SK-N-SH treated with all-trans-retinoic acid at 6 μM for 48 hours (cell line): ENCODE measurements at regions not wholly inside any gene's neighbourhood (a gene's known extent, or its start where the extent isn't known, plus 50 kb on each side); places are given as distances from the start of the nearest gene placed in this dataset.

Experiments
- ATAC-seq: fragments of 200-7000 bp; cut with Tn5 transposase; 3 replicates; pipeline ENCODE4 v1.9.1; 2020; ENCODE audit warnings: mild to moderate bottlenecking, moderate library complexity
- ARNTL ChIP-seq: fragments of 450-650 bp; formaldehyde crosslinking; IDR thresholded peaks from 2 replicates; pipeline ENCODE4 v1.5.0; 2020; ENCODE audit warnings: low read depth, mild to moderate bottlenecking, moderate library complexity, borderline replicate concordance
- BACH2 ChIP-seq: fragments of 250-450 bp; sonication (Bioruptor Pico); IDR thresholded peaks from 2 replicates; pipeline ENCODE4 v1.9.0; 2021; ENCODE audit warnings: mild to moderate bottlenecking, borderline replicate concordance
- CSDC2 ChIP-seq: fragments of 250-450 bp; sonication (Bioruptor Pico); IDR thresholded peaks from 2 replicates; pipeline ENCODE4 v1.5.0; 2020; ENCODE audit warnings: mild to moderate bottlenecking, moderate library complexity
- CSRNP3 ChIP-seq: fragments of 250-450 bp; sonication (Bioruptor Pico); IDR thresholded peaks from 2 replicates; pipeline ENCODE4 v1.5.1; 2021; ENCODE audit warnings: mild to moderate bottlenecking, moderate library complexity
- GLIS3 ChIP-seq: fragments of 250-450 bp; sonication (Bioruptor Pico); IDR thresholded peaks from 2 replicates; pipeline ENCODE4 v1.5.0; 2020; ENCODE audit warnings: mild to moderate bottlenecking, moderate library complexity
- ISL1 ChIP-seq: fragments of 250-450 bp; sonication (Bioruptor Pico); IDR thresholded peaks from 2 replicates; pipeline ENCODE4 v2.1.2; 2022; ENCODE audit warnings: mild to moderate bottlenecking, moderate library complexity
- OSR1 ChIP-seq: fragments of 250-450 bp; sonication (Bioruptor Pico); IDR thresholded peaks from 2 replicates; pipeline ENCODE4 v1.8.0; 2022; ENCODE audit warnings: moderate library complexity, mild to moderate bottlenecking, inconsistent platforms
- PATZ1 ChIP-seq: fragments of 250-450 bp; sonication (Bioruptor Pico); IDR thresholded peaks from 2 replicates; pipeline ENCODE4 v1.8.0; 2020; ENCODE audit warnings: mild to moderate bottlenecking, moderate library complexity, borderline replicate concordance
- POU6F1 ChIP-seq: fragments of 250-450 bp; sonication (Bioruptor Pico); IDR thresholded peaks from 2 replicates; pipeline ENCODE4 v1.8.0; 2021; ENCODE audit warnings: low read depth, mild to moderate bottlenecking, moderate library complexity, borderline replicate concordance
- RARB ChIP-seq: fragments of 250-450 bp; sonication (Bioruptor Pico); IDR thresholded peaks from 2 replicates; pipeline ENCODE4 v1.8.0; 2021; ENCODE audit warnings: mild to moderate bottlenecking, moderate library complexity
- TCF4 ChIP-seq: fragments of 250-450 bp; sonication (Bioruptor Pico); IDR thresholded peaks from 2 replicates; pipeline ENCODE4 v1.8.0; 2021; ENCODE audit warnings: mild to moderate bottlenecking, moderate library complexity, borderline replicate concordance
- TOX ChIP-seq: fragments of 250-450 bp; sonication (Bioruptor Pico); IDR thresholded peaks from 2 replicates; pipeline ENCODE4 v1.8.0; 2021; ENCODE audit warnings: mild to moderate bottlenecking, moderate library complexity, borderline replicate concordance
- TSHZ2 ChIP-seq: fragments of 250-450 bp; sonication (Bioruptor Pico); IDR thresholded peaks from 2 replicates; pipeline ENCODE4 v1.5.0; 2020; ENCODE audit warnings: mild to moderate bottlenecking, moderate library complexity
- ZC3H10 ChIP-seq: fragments of 250-450 bp; sonication (Bioruptor Pico); IDR thresholded peaks from 2 replicates; pipeline ENCODE4 v1.5.1; 2021; ENCODE audit warnings: mild to moderate bottlenecking, moderate library complexity
- ZFP3 ChIP-seq: fragments of 250-450 bp; sonication (Bioruptor Pico); IDR thresholded peaks from 2 replicates; pipeline ENCODE4 v1.5.0; 2020; ENCODE audit warnings: mild to moderate bottlenecking, moderate library complexity
- ZFP30 ChIP-seq: fragments of 450-650 bp; formaldehyde crosslinking; IDR thresholded peaks from 2 replicates; pipeline ENCODE4 v1.5.0; 2022; ENCODE audit warnings: mild to moderate bottlenecking, moderate library complexity
- ZNF565 ChIP-seq: fragments of 450-650 bp; formaldehyde crosslinking; conservative IDR thresholded peaks from 2 replicates; pipeline ENCODE4 v1.5.0; 2020; ENCODE audit warnings: low read depth, mild to moderate bottlenecking, moderate library complexity
- ZNF70 ChIP-seq: fragments of 450-650 bp; formaldehyde crosslinking; IDR thresholded peaks from 2 replicates; pipeline ENCODE4 v1.5.0; 2020; ENCODE audit warnings: mild to moderate bottlenecking, moderate library complexity
- ZNF8 ChIP-seq: fragments of 450-650 bp; formaldehyde crosslinking; IDR thresholded peaks from 2 replicates; pipeline ENCODE4 v1.5.0; 2020; ENCODE audit warnings: mild to moderate bottlenecking, moderate library complexity

GRCh38 chr2:226306969-226307368 is 492.7 kb downstream of the IRS1 start:
- no peak for TF ChIP-seq RARB (CRISPR knock-in tag)
- no peak for TF ChIP-seq CSRNP3 (CRISPR knock-in tag)
- no peak for TF ChIP-seq ZFP30 (CRISPR knock-in tag)
- no peak for TF ChIP-seq PATZ1 (CRISPR knock-in tag)
- no peak for TF ChIP-seq ARNTL (CRISPR knock-in tag)
- TF ChIP-seq TSHZ2 (CRISPR knock-in tag), result no peak
- TF ChIP-seq ZC3H10 (CRISPR knock-in tag), result no peak
- TF ChIP-seq ZNF565 (CRISPR knock-in tag), result no peak
- TF ChIP-seq TOX (CRISPR knock-in tag), result no peak
- no peak for TF ChIP-seq BACH2 (CRISPR knock-in tag)
- TF ChIP-seq OSR1 (CRISPR knock-in tag), result no peak
- no peak for TF ChIP-seq ZNF70 (CRISPR knock-in tag)
- TF ChIP-seq CSDC2, result no peak
- no peak for TF ChIP-seq POU6F1 (CRISPR knock-in tag)
- TF ChIP-seq GLIS3 (CRISPR knock-in tag), result no peak
- TF ChIP-seq ZFP3, result no peak
- no peak for TF ChIP-seq TCF4 (CRISPR knock-in tag)
- no peak for TF ChIP-seq ZNF8 (CRISPR knock-in tag)
- TF ChIP-seq ISL1 (CRISPR knock-in tag), result no peak
- ATAC-seq, result no peak

- no peak for ATAC-seq
Measured at GRCh38 chr2:226304308-226304707, 495.3 kb downstream of the IRS1 start.

More at GRCh38 chr2:226304308-226304707, 495.3 kb downstream of the IRS1 start:
- TF ChIP-seq ZNF8 (CRISPR knock-in tag) (no peak), ZNF565 (CRISPR knock-in tag) (no peak), RARB (CRISPR knock-in tag) (no peak), CSDC2 (no peak), TOX (CRISPR knock-in tag) (no peak), BACH2 (CRISPR knock-in tag) (no peak), ISL1 (CRISPR knock-in tag) (no peak), ZFP3 (no peak), TCF4 (CRISPR knock-in tag) (no peak), POU6F1 (CRISPR knock-in tag) (no peak), GLIS3 (CRISPR knock-in tag) (no peak), ZC3H10 (CRISPR knock-in tag) (no peak), PATZ1 (CRISPR knock-in tag) (no peak)
